ENCODE measurements at regions not wholly inside any gene's neighbourhood (a gene's known extent, or its start where the extent isn't known, plus 50 kb on each side); places are given as distances from the start of the nearest gene placed in this dataset.
"Not testable (repeated sequence)": the region's sequence is repeated elsewhere in the genome, so short reads cannot be mapped to it uniquely, and the experiment has no call there.

DNA sequence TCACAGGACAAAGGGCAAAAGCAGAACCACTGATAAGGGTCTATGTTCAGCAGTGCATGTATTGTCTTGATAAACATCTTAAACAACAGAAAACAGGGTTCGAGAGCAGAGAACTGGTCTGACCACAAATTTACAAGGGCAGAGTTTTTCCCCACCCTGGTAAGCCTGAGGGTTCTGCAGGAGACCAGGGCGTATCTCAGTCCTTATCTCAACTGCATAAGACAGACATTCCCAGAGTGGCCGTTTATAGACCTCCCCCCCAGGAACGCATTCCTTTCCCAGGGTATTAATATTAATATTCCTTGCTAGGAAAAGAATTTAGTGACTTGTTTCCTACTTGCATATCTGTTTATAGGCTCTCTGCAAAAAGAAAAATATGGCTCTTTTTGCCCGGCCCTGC is 274.1 kb downstream of the OSTF1 start:
- TF ChIP-seq, protein P1, sequence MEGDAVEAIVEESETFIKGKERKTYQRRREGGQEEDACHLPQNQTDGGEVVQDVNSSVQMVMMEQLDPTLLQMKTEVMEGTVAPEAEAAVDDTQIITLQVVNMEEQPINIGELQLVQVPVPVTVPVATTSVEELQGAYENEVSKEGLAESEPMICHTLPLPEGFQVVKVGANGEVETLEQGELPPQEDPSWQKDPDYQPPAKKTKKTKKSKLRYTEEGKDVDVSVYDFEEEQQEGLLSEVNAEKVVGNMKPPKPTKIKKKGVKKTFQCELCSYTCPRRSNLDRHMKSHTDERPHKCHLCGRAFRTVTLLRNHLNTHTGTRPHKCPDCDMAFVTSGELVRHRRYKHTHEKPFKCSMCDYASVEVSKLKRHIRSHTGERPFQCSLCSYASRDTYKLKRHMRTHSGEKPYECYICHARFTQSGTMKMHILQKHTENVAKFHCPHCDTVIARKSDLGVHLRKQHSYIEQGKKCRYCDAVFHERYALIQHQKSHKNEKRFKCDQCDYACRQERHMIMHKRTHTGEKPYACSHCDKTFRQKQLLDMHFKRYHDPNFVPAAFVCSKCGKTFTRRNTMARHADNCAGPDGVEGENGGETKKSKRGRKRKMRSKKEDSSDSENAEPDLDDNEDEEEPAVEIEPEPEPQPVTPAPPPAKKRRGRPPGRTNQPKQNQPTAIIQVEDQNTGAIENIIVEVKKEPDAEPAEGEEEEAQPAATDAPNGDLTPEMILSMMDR (conservative IDR thresholded peaks at IDR 0.05): not testable (repeated sequence)
- TF ChIP-seq EZH2 (IDR thresholded peaks at IDR 0.05; ENCODE audit: low read depth): not testable (repeated sequence)
